Stimulated activated naive B cell treated with anti-CD40 and anti-IgM and Interleukin-4, amounts not matched to agents 10 μg/mL and 1 μg/mL and 100 μg/mL, for 72 hours (primary cell): ENCODE measurements at regions not wholly inside any gene's neighbourhood (a gene's known extent, or its start where the extent isn't known, plus 50 kb on each side); places are given as distances from the start of the nearest gene placed in this dataset.
"Not testable (repeated sequence)": the region's sequence is repeated elsewhere in the genome, so short reads cannot be mapped to it uniquely, and the experiment has no call there.

Source experiments
- ATAC-seq, 2 donors: fragments of 150-1000 bp; cut with Tn5 transposase; replicated peaks; 2 replicates each; pipeline ENCODE4 v1.10.0; 2021; ENCODE audit warnings: moderate library complexity in 1 of 2
- DNase-seq: peaks from one replicate; pipeline ENCODE4 v3.0.0; 2021
- H3K27ac Mint-ChIP-seq: one replicate; pipeline ENCODE4 v1.8.0; 2022; ENCODE audit warnings: mild to moderate bottlenecking, mixed read lengths
- H3K27me3 Mint-ChIP-seq, 2 donors: one replicate each; pipeline ENCODE4 v1.8.0; 2022; ENCODE audit warnings: mixed read lengths in 2 of 2
- H3K36me3 Mint-ChIP-seq, 2 donors: one replicate each; pipeline ENCODE4 v1.8.0; 2022; ENCODE audit warnings: mixed read lengths in 2 of 2, mild to moderate bottlenecking in 1 of 2
- H3K4me1 Mint-ChIP-seq, 2 donors: one replicate each; pipeline ENCODE4 v1.8.0; 2022; ENCODE audit warnings: mixed read lengths in 2 of 2, mild to moderate bottlenecking in 1 of 2
- H3K4me3 Mint-ChIP-seq, 2 donors: one replicate each; pipeline ENCODE4 v1.8.0; 2022; ENCODE audit warnings: mild to moderate bottlenecking in 2 of 2, mixed read lengths in 2 of 2, moderate library complexity in 1 of 2
- H3K9me3 Mint-ChIP-seq, 2 donors: one replicate each; pipeline ENCODE4 v1.8.0; 2022; ENCODE audit warnings: mixed read lengths in 2 of 2, mild to moderate bottlenecking in 1 of 2

GRCh38 chr13:94864474-94864873 is 152.1 kb upstream of the SOX21 start:
- H3K9me3 Mint-ChIP-seq = no peaks in the 10 kb centered on the region
- H3K4me3 Mint-ChIP-seq = no peak overlapping the region
- H3K4me1 Mint-ChIP-seq = peaks cover 5 to 8% of the 10 kb centered on the region in 2 donors
- ATAC-seq = no peak
- no peaks in the 10 kb centered on the region for H3K36me3 Mint-ChIP-seq
- H3K27me3 Mint-ChIP-seq = no peaks in the 10 kb centered on the region
- no peak overlapping the region for H3K27ac Mint-ChIP-seq
- DNase-seq = no peak

GRCh38 chr13:94860981-94861407 is 148.6 kb upstream of the SOX21 start:
- Mint-ChIP-seq H3K4me3 (peak overlapping the region; percentile 74 to 84), H3K36me3 (no peaks in the 10 kb centered on the region), H3K27ac (peak overlapping the region; percentile 85), H3K4me1 (peaks cover 5 to 13% of the 10 kb centered on the region in 2 donors), H3K9me3 (no peaks in the 10 kb centered on the region), H3K27me3 (no peaks in the 10 kb centered on the region)
- ATAC-seq (peak; percentile 57 to 59), DNase-seq (no peak)

GRCh38 chr13:94859811-94860210 is 147.5 kb upstream of the SOX21 start:
- Mint-ChIP-seq H3K27ac (no peak overlapping the region), H3K27me3 (no peaks in the 10 kb centered on the region), H3K4me3 (no peak overlapping the region), H3K4me1 (peaks cover 5 to 13% of the 10 kb centered on the region in 2 donors), H3K9me3 (no peaks in the 10 kb centered on the region), H3K36me3 (no peaks in the 10 kb centered on the region)
- DNase-seq (no peak), ATAC-seq (no peak)

- Mint-ChIP-seq H3K4me3 (no peak overlapping the region), H3K4me1 (peaks cover 5 to 13% of the 10 kb centered on the region in 2 donors), H3K27ac (no peak overlapping the region), H3K9me3 (no peaks in the 10 kb centered on the region), H3K36me3 (no peaks in the 10 kb centered on the region), H3K27me3 (no peaks in the 10 kb centered on the region)
- DNase-seq (no peak), ATAC-seq (no peak)
These were observed 146.9 kb upstream of the SOX21 start for GRCh38 chr13:94859278-94859691.

GRCh38 chr13:94858856-94859255 is 146.5 kb upstream of the SOX21 start:
- H3K4me1 Mint-ChIP-seq = peaks cover 5 to 13% of the 10 kb centered on the region in 2 donors
- H3K36me3 Mint-ChIP-seq = no peaks in the 10 kb centered on the region
- ATAC-seq = no peak
- no peak overlapping the region for H3K4me3 Mint-ChIP-seq
- no peaks in the 10 kb centered on the region for H3K27me3 Mint-ChIP-seq
- no peak for DNase-seq
- H3K9me3 Mint-ChIP-seq = no peaks in the 10 kb centered on the region
- H3K27ac Mint-ChIP-seq = no peak overlapping the region

- H3K36me3 Mint-ChIP-seq = peaks cover 0 to 2% of the 10 kb centered on the region in 2 donors
- no peak overlapping the region for H3K4me3 Mint-ChIP-seq
- DNase-seq (no peak), ATAC-seq (no peak)
- peaks cover 0 to 5% of the 10 kb centered on the region in 2 donors for H3K4me1 Mint-ChIP-seq
- peaks cover 4 to 6% of the 10 kb centered on the region in 2 donors for H3K27me3 Mint-ChIP-seq
- H3K9me3 Mint-ChIP-seq = peaks cover 3 to 4% of the 10 kb centered on the region in 2 donors
- H3K27ac Mint-ChIP-seq = no peak overlapping the region
These were observed 142.3 kb upstream of the SOX21 start for GRCh38 chr13:94854688-94855087.

GRCh38 chr13:94851576-94851975 is 139.2 kb upstream of the SOX21 start:
- Mint-ChIP-seq H3K27ac (no peak overlapping the region), H3K4me3 (no peak overlapping the region), H3K36me3 (peaks cover 0 to 2% of the 10 kb centered on the region in 2 donors), H3K4me1 (no peaks in the 10 kb centered on the region), H3K27me3 (peaks cover 4 to 6% of the 10 kb centered on the region in 2 donors), H3K9me3 (peaks cover 3 to 4% of the 10 kb centered on the region in 2 donors)
- ATAC-seq (no peak), DNase-seq (no peak)

GRCh38 chr13:94849254-94849653 is 136.9 kb upstream of the SOX21 start:
- H3K4me3 Mint-ChIP-seq = no peak overlapping the region
- H3K9me3 Mint-ChIP-seq = peaks cover 3 to 4% of the 10 kb centered on the region in 2 donors
- H3K27ac Mint-ChIP-seq = no peak overlapping the region
- no peak for ATAC-seq
- H3K27me3 Mint-ChIP-seq = peaks cover 4 to 6% of the 10 kb centered on the region in 2 donors
- no peak for DNase-seq
- peaks cover 0 to 2% of the 10 kb centered on the region in 2 donors for H3K36me3 Mint-ChIP-seq
- H3K4me1 Mint-ChIP-seq = no peaks in the 10 kb centered on the region

- Mint-ChIP-seq H3K36me3 (no peaks in the 10 kb centered on the region), H3K4me3 (no peak overlapping the region), H3K27ac (no peak overlapping the region), H3K4me1 (no peaks in the 10 kb centered on the region), H3K27me3 (no peaks in the 10 kb centered on the region), H3K9me3 (peaks cover 7 to 8% of the 10 kb centered on the region in 2 donors)
- ATAC-seq = no peak
- no peak for DNase-seq
These were observed 130.6 kb upstream of the SOX21 start for GRCh38 chr13:94842901-94843300.

- not testable (repeated sequence) for H3K27ac Mint-ChIP-seq, DNase-seq, H3K36me3 Mint-ChIP-seq, H3K27me3 Mint-ChIP-seq, ATAC-seq, H3K9me3 Mint-ChIP-seq, H3K4me1 Mint-ChIP-seq, H3K4me3 Mint-ChIP-seq
These were observed 124.7 kb upstream of the SOX21 start for GRCh38 chr13:94837056-94837455.

- DNase-seq (no peak), ATAC-seq (no peak)
- Mint-ChIP-seq H3K4me1 (no peaks in the 10 kb centered on the region), H3K9me3 (no peaks in the 10 kb centered on the region), H3K27me3 (no peaks in the 10 kb centered on the region), H3K27ac (no peak overlapping the region), H3K36me3 (no peaks in the 10 kb centered on the region), H3K4me3 (no peak overlapping the region)
These were observed 117.6 kb upstream of the SOX21 start for GRCh38 chr13:94829837-94830365.

- DNase-seq = no peak
- no peaks in the 10 kb centered on the region for H3K27me3 Mint-ChIP-seq
- H3K27ac Mint-ChIP-seq = no peak overlapping the region
- no peaks in the 10 kb centered on the region for H3K36me3 Mint-ChIP-seq
- H3K4me3 Mint-ChIP-seq = no peak overlapping the region
- no peaks in the 10 kb centered on the region for H3K9me3 Mint-ChIP-seq
- no peak for ATAC-seq
- no peaks in the 10 kb centered on the region for H3K4me1 Mint-ChIP-seq
These were observed 117.0 kb upstream of the SOX21 start for GRCh38 chr13:94829185-94829836.

- Mint-ChIP-seq H3K4me1 (no peaks in the 10 kb centered on the region), H3K36me3 (no peaks in the 10 kb centered on the region), H3K9me3 (no peaks in the 10 kb centered on the region), H3K4me3 (no peak overlapping the region), H3K27ac (no peak overlapping the region), H3K27me3 (no peaks in the 10 kb centered on the region)
- DNase-seq (no peak), ATAC-seq (no peak)
These were observed 115.2 kb upstream of the SOX21 start for GRCh38 chr13:94827566-94827965.

- ATAC-seq = no peak
These were observed 113.2 kb upstream of the SOX21 start for GRCh38 chr13:94825507-94825906.

GRCh38 chr13:94824601-94825000 is 112.3 kb upstream of the SOX21 start:
- ATAC-seq = no peak

More at GRCh38 chr13:94825507-94825906, 113.2 kb upstream of the SOX21 start:
- no peak for DNase-seq
- H3K27me3 Mint-ChIP-seq = no peaks in the 10 kb centered on the region
- no peak overlapping the region for H3K4me3 Mint-ChIP-seq
- no peaks in the 10 kb centered on the region for H3K36me3 Mint-ChIP-seq
- H3K9me3 Mint-ChIP-seq = no peaks in the 10 kb centered on the region
- no peak overlapping the region for H3K27ac Mint-ChIP-seq
- no peaks in the 10 kb centered on the region for H3K4me1 Mint-ChIP-seq

More at GRCh38 chr13:94824601-94825000, 112.3 kb upstream of the SOX21 start:
- Mint-ChIP-seq H3K4me1 (no peaks in the 10 kb centered on the region), H3K27ac (no peak overlapping the region), H3K36me3 (no peaks in the 10 kb centered on the region), H3K27me3 (no peaks in the 10 kb centered on the region), H3K4me3 (no peak overlapping the region), H3K9me3 (no peaks in the 10 kb centered on the region)
- no peak for DNase-seq
